Esophagus mucosa (tissue), 1 donor: ENCODE measurements at regions not wholly inside any gene's neighbourhood (a gene's known extent, or its start where the extent isn't known, plus 50 kb on each side); places are given as distances from the start of the nearest gene placed in this dataset.

ENCODE experiments used
- ATAC-seq: fragments of 200-7000 bp; cut with Tn5 transposase; one replicate; pipeline ENCODE4 v1.9.1; 2020
- donor health status: DM: yes; HTN: yes; CAD: no.

DNA sequence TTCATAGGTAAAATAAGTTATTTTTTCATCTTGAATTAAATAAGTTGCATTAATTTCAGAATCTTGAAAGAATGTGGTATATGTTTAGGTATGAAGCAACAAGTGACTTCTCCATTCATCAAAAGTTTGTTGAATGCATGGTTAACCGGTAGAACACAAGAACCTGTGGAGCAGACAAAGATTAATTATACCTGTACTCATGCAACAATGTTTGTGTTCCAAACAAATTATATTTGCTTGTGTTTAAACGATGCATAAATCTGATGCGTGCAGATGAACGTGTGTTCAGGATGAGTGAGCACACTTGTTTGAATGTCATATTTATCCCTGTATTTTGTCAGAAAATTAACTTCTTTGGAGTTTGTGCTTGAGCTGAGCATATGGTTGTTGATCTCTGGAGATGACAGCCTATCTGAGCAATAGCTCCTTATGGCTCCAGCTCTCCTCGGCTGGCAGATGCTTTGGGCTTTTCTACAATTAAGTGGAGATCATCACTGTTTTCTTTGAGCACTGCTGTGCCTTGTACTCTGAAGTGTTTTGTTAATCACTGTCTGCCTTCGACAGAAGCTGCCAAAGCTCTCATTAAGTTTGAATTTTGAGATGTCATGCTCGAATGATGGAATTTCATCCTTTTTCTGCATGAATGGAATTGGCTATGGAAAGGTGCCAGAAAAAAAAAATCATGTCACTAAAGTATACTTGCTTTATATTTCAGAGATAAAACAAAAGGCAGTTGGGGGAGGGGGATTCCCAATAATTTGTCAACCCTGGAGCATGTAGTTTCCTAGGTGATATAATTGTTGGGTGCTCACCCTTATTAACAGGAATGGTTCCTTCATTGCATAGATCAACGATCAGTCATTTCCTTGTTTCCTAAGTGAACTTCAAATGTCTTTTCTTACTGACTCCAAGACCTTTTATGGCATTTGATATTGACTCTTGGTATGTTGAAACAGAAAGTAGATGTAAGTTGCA lies 502.5 kb upstream of the ARRDC3 start:
- no peak for ATAC-seq

DNA sequence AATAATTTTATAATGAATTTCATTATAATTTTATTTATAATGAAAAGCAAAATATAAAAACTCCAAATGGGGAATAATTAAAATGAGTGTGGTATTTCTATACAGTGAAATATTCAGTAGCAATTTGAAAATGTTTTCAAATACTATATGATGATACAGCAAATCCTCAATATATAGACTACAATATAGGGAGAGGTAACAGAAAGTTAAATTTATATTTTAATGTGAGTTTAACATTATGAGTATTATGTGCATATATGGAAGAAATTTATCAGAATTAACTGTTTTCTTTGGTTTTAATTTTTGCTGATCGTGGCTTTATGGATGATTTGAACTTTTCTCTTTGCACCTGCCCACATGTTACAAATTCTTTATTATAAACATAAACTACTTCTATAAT lies 500.9 kb upstream of the ARRDC3 start:
- no peak for ATAC-seq

DNA sequence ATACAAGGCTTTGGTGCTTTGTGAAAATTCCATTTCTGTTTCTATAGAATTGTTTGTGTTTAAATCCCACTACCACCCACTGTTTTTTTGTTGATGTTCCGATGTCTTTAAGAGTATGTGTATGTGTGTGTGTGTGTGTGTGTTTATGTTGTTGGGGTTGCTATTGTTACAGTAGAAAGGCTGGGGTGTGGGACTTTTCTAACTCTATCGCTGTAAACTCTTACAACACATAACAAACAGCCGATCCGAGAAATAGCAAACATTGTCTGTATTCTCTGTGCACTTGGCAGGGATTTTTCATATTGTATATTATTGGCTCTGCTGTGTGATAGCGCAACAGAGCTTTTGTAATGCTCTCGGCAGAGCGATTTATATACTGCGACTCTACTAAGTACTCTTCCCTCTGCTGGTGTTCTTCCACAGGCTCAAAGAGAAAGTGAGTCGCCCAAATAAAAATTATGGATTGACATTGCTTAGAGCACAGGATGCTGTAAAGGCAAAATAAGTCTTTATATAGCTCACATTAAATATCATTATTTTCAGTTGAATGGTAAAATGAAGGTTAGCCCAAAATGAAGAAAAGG lies 492.2 kb upstream of the ARRDC3 start:
- ATAC-seq, result no peak

GRCh38 chr5:91867799-91868198 lies 484.7 kb upstream of the ARRDC3 start:
- ATAC-seq, result no peak

DNA sequence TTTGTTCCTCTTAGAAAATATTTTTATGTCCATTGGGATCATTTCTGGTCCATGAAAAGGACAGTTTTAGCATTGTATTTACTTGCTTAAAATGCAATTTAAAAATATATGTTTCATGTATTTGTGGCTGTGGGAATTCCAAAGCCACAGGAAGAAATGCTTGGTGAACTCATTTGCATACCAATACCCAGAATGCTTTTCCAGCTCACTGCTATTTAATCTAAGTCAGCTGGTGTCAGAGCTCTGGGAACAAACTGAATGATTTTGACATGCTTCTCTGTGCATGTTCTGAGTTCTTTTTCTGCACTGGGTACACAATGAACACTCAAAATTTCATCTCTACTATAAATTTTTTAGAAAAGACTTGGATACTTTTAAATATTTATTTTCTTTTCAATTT lies 482.8 kb upstream of the ARRDC3 start:
- no peak for ATAC-seq

GRCh38 chr5:91864962-91865361 lies 481.8 kb upstream of the ARRDC3 start:
- ATAC-seq, result no peak

DNA sequence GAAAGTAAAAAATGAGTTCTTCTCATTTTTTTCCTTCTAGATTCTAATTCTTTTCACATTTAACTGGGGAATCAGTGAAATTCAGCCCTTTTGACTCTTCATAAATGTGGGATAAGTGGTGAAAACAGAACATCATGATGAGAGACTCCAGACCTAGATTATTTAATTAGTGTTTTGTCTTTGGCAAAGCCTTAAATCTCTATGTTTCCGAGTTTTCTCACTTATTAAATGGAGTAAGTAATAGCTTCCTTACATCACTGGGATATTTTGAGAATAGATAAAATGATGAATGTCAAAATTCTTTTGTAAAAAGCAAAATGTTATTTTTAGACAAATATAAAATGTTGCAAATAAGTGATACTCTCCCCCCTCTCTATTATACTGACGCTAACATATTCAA lies 468.6 kb upstream of the ARRDC3 start:
- ATAC-seq, result no peak

DNA sequence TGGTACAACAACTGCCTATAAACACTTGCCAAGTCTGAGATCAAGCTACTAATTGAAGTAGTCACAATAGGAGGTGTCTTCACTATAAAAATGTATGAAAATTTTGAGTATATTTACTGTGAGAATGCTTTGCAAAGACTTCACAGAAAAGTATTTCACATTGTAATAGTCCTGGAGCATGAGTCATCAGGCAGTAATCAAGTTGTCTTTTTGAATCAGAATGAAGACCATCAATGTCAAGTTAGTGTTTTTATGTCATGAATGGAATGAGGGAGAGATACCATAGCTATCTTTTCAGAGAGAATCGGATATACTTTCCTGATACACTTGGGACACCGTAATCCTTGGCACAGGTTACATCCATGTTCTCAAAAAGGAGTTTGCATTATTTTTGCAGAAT lies 466.9 kb upstream of the ARRDC3 start:
- ATAC-seq, result no peak

- ATAC-seq, result no peak
These were observed 466.0 kb upstream of the ARRDC3 start for GRCh38 chr5:91849069-91849468.

- no peak for ATAC-seq
These were observed 465.3 kb upstream of the ARRDC3 start for GRCh38 chr5:91848453-91848852.

DNA sequence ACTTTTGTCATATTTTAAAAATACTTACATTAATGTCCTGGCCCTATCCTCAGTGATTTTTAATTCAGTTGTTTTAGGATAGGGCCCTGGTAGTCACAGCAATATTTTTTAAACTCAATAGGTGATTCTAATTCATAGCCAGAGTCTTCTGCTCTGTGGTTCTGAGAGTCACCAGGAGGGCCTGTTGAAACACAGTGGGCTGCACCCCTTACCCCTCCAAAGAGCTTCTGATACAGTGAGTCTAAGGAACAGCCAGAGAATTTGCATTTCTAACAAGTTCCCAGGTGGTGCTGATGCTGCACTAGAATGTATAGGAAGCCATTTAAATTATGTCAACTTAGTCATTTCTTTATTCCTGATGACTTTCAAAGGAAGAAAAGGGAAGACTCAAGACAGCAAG lies 458.3 kb upstream of the ARRDC3 start:
- no peak for ATAC-seq

GRCh38 chr5:91840412-91840811 lies 457.3 kb upstream of the ARRDC3 start:
- ATAC-seq, result no peak

GRCh38 chr5:91839721-91840120 lies 456.6 kb upstream of the ARRDC3 start:
- ATAC-seq, result no peak

DNA sequence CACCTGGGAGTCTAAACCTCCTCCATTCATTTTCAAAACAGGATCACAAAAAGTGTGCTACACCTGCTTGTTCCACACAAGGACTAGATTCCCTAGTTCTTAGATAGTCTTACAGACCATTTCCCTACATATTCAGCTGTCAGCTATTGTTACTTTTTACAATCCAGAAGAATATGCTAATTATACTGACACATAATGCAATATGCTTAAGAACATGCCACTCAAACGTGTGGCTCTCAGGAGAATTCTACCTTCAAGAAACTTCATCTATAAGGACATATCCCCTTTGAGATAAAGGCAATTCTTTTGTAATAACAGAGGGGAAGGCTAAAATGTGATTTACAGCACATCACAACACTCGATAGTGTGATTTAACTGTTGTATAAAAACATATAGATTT lies 456.1 kb upstream of the ARRDC3 start:
- no peak for ATAC-seq

- ATAC-seq, result no peak
These were observed 447.3 kb upstream of the ARRDC3 start for GRCh38 chr5:91830361-91830953.

DNA sequence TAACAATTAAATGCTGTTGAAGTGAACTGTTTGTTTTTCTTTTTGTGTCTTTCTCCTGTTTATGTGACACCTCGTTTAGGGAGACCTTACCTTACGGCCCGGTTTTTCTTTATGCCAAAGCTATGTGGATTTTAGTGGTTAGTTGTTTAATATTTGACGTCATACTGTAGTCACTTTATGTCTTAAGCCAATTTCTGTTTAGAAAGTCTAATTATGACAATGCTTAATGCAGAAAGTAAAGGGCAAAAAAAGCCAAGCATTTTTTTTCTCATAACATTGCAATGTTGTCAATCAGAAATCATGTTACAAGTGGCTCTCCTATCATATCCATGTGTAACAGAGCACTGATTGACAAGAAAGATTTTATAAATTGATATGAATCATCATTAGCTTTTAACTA lies 442.5 kb upstream of the ARRDC3 start:
- ATAC-seq, result no peak

DNA sequence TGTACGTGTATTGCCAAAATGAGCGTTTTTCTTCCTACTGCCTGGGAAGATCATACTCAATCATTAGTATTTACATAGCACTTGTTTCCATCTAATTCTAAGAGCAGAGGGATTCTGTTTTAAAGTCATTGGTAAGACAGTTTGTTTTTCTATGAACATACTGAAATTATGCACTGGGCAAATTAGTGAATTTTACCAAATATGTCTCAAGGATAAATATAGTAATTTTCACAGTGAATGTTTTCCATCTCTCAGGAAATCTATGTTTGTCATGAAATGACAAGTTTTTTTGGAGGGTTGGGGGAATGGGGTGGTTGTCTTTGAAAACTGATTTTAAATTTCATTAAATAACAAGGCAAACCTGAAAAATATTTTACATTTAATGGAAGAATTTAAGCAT lies 441.3 kb upstream of the ARRDC3 start:
- ATAC-seq, result no peak

DNA sequence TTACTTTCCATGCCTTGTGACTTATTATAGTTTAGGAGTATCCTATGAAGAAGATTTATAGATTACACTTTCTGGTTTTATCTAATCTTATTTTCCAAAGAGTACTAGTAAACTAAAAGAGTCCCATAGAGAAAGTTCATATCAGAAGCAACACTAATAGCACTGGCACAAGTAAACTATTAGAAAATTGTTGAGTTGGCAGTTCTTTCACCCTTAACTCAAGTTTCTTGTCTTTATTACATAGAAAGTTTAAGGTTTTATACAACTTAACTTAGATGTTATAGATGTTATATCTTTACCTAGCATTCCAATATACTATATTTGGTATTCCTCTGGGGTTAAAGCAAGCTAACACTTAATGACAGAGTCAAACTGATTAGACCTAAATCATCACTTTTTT lies 437.8 kb upstream of the ARRDC3 start:
- no peak for ATAC-seq

DNA sequence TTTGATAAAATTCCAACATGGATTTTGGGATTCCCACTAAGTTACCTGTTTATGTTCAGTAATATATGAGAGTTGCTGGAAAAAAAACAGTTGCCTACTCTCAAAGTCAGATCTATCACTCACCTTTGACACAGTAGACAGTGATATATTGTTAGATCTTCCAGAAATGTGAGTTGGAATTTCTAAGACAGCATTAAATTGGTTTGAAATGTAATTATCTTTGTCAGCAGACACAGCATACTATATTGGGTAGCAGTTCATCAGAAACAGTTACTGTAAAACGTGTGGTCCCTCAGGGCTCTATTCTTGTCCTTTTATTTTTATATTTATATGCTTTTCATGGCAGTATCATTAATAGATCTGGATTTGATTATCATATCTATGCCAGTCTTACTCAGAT lies 433.6 kb upstream of the ARRDC3 start:
- no peak for ATAC-seq

DNA sequence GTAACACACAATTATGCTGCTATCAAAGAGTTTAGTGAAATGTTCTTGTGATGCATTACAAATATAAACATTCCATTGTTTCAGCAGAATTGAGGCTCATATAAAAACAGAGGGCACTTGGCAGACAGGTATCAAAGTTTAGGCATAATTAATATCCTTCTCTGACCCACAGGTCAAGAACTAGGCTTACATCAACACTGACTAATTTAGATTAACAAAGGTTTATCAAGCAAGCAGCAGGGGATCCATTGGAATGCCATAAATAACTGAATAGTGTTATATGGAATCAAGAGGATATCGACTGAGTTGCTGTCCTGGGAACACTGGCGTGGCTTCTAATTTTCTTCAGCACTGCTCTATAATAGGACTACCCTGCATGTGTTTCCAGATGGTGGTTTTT lies 414.5 kb upstream of the ARRDC3 start:
- no peak for ATAC-seq

DNA sequence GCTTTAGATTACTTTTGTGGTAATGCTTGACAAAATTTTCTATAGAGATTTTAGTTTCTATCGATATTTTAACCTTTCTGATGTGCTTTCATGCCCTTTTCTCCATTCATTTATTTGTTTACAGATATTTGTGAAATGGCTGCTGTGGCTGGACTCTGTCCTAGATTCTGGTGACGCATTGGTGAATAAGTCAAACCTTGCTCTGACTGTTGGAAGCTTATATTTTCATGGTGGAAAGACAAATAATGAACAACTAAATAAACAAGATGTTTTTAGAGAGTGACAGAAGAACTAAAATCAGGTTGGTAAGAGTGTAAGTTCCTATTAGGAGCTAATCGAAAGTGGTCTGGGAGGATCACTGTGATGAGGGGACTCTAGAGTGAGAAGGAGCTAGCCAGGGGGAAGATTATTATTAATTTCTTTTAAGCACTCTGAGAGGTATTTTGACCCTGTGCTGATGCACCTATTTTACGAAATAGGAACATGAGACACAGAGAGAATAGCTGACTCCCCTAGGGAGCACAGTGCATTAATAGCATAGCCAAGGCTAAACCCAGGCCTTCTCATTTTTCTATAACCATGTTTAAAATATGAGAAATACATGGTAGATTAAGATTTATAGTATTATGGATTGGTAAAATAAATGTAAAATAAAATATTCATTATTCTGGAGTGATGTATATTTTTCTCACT lies 411.9 kb upstream of the ARRDC3 start:
- no peak for ATAC-seq

DNA sequence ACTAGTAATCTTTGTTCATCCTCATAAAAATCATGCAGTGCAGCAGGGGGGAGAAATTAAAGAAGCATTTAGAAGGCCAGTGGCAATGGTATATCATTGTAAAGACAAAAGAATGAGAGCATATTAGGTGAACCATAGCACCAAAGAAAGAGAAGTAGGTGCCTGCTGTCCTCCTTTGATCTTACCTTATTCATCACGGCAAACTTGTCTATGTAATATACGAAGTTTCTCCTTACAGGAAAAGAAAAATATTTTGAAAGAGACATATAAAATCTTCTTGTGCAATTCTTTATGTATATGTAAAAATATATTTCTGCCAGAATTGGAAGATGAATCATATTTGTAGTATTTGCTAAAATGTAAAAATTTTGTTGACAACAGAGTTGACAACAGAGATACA lies 411.3 kb upstream of the ARRDC3 start:
- ATAC-seq, result no peak

DNA sequence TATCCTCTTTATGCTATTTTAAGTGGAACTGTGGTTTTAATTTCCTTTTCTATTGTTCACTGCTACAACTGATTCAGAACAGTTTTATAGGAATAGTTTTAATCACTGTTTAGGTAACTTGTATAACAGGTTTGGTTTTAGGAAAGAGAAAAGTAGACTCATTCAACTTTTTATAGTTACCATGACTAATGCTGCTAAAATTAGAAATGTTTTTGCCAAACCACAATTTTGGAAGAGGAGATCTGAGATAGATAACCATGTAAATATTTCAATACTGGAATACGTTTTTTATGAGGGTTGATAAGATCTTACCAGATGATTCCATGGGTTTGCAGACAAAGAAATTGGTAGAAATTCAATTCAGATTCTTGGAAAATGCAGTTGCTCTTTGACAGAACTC lies 404.6 kb upstream of the ARRDC3 start:
- ATAC-seq, result no peak
